ENCODE measurements at regions not wholly inside any gene's neighbourhood (a gene's known extent, or its start where the extent isn't known, plus 50 kb on each side); places are given as distances from the start of the nearest gene placed in this dataset.

DNA sequence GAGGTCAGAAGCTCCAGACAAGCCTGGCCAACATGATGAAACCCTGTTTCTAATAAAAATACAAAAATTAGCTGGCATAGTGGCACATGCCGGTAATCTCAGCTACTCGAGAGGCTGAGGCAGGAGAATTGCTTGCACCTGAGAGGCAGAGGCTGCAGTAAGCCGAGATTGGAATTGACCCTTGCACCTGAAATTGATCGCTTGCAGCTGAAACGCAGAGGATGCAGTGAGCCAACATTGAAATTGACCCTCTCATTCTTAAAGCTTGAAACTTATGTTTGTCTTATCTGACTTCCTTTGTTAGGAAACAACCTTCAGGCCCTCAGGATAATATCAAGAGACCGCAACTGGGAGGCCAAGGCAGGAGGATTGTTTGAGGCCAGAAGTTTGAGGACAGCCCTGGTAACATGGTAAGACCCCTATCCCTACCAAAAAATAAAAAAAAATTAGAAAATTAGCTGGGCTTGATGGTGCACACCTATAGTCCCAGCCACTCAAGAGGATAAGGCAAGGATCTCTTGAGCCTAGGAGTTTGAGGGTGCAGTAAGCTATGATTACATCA is 376.6 kb upstream of the XYLT1 start:
- DNase-seq, result no peak

DNA sequence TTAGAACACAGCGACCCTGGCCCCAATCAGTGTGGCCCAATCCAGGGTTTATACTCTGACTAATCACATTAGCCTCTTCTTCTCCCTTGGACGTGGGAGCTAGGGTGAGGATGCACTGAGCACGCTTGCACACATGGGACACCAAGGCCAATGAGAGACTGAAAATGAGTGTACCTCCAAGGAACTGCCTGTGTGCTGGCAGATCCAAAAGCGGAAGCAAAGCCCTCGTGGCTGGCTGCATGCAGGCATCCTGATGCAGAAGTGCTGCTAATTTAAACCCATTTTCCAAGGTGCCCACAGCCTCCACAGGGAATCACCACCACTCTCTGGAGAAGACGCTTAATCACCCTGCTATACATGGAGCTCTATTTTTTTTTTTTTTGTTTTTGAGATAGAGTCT is 375.3 kb upstream of the XYLT1 start:
- no peak for DNase-seq

- DNase-seq, result no peak
These were observed 374.3 kb upstream of the XYLT1 start for GRCh38 chr16:17845031-17845430.

DNA sequence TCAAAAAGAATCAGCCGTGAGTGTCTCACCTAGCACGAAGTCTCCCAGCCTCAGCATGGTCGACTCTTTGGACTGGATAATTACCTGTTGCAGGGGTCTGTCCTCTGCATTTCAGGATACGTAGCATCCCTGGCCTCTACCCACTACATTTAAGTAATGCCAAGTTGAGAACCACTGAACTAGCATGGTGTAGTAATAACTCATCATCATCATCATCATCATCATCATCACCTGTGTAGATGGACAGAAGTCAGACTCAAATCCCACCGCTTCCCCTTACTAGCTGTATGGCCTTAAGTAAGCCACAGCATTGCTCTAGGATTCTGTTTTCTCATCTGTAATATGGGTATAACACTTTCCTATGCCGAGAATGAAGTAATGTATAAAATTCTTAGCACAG is 373.1 kb upstream of the XYLT1 start:
- no peak for DNase-seq

DNA sequence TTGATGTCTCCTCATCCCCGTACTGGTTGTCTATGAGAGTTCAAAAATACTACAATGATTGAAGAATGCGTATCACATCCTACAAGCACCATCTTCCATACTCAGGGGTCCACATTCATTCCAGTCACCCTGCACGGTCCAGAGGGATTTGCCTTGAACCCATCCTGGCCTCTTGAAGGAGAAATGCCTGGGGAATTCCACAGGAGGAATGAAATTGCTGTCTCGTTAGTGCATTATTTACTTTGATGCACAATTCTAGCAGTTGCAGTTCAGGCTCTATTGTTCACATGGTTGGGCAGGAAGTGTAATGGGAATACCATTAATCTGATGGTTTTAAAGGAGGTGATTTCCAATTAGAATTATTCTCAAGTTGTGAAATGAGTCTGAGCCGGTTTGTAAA is 369.1 kb upstream of the XYLT1 start:
- no peak for DNase-seq

- DNase-seq, result no peak
These were observed 368.5 kb upstream of the XYLT1 start for GRCh38 chr16:17839272-17839671.

DNA sequence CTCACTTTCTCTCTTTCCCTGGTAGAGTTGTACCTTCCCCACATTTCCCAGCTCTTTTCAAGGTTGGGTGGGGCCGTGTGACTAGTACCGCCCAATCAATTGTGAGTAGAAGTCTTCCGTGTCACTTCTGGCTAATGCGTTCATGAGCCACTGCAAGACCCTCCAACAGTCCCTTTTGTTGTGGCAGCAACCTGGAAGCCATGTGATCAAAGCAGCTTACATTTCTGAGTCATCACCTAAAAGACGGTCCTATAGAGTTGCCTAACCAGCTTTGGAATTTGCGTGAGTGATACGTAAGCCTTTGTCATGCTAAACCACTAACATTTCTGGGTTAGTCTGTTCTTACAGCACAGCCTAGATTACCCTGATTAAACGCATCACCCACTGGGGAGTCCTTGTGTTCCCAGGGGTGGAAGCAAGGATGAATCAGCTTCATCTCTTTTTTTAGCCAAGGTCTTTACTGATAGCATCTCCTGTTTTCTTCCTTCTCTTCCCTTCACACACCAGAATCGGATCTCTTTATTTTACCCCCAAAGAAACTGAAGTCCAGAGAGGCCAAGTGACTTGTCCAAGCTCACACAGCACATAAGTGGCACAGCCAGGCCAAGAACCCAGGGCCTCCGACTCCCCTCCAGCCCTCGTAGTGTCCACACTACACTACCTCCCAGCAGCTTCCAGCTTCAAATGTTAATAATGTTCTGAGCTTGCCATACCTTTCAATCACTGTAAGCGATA is 366.3 kb upstream of the XYLT1 start:
- no peak for DNase-seq

DNA sequence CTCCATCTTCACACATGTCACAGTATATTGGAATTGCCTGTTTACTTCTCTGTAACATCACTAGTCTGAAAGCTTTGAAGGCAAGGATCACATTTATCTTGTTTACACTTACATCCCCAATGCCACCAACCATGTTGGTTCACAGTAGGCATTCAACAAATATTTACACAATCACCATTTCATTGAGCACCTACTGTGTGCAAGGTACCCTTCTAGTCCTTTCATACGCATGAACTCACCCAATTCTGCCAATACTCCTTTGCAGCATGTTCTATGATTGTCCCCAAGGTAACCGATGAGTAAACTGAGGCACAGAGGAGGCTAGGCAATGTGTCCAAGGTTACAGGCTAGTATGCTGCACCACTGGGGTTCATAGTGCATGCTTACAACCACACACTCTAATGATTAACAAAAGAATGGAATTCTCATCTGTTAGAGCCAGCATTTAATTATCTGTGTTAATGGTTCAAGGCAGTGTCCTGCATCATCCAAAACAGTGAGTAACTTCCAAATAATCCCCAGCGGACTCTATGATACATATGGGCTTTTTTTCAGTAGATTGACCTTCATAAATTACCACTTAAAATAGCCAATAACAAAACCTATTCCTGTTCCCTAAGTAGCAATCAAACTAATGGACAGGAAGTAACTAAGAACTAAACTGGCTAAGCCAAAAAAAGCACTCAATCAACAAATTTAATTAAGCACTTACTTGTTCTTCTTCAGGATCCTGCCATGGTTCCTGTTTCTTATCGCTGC is 364.5 kb upstream of the XYLT1 start:
- DNase-seq, result no peak

GRCh38 chr16:17832738-17833137 is 362.0 kb upstream of the XYLT1 start:
- DNase-seq, result no peak

DNA sequence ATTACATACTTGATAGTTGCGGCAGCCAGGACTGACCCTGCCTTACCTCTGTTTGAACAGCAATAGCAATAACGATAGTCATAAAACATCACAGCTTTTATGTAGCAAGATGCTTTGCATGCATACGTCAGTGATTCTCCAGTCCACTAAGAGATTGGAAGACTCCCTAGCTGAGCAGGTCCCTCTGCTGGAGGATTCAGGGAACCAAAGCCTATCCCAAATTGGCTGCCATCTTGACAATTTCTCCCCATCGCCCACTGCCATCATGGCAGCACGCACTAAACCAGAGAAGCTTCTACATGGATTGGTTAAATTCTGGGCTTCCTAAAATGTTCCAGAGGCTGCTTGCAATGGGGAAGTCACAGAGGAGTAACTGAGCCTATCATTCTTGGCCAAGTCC is 360.6 kb upstream of the XYLT1 start:
- DNase-seq, result no peak

DNA sequence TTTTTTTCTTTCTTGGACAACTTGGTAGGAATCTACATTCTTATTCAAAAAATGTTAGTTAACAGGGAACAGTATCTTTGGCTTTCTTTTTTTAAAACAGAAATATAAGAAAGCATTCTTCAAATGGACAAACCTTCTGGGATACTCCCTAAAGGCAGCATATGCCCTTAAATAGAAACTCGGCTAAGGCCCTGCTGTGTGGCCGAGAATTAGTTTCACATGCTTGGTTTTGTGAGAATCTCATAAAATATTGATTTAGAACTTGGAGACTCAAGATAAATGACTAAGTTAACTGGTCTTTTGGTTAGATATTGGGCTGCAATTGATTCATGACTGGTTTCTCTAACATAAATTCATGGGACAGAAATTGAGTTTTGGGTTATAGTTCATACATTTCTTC is 359.9 kb upstream of the XYLT1 start:
- DNase-seq, result no peak

- DNase-seq, result no peak
These were observed 359.1 kb upstream of the XYLT1 start for GRCh38 chr16:17829811-17830210.

DNA sequence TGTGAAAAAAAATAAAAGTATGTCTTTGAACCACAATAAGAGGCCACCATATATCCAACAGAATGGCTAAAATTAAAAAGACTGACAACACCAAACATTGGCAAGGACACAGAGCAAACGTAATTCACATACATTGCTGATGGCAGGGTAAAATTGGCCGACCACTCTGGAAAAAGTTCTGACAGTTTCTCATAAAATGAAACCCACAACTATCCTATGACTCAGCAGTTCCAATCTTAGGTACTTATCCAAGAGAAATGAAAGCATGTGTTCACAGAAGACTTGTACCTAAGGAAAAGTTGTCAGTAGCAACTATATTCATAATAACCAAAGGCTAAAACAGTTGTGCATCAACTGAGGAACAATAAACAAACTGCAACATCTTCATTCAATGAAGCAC is 357.3 kb upstream of the XYLT1 start:
- DNase-seq, result no peak

GRCh38 chr16:17827313-17827712 is 356.6 kb upstream of the XYLT1 start:
- DNase-seq, result no peak

- DNase-seq, result no peak
These were observed 347.2 kb upstream of the XYLT1 start for GRCh38 chr16:17817943-17818342.

- DNase-seq, result no peak
These were observed 346.5 kb upstream of the XYLT1 start for GRCh38 chr16:17817260-17817659.

DNA sequence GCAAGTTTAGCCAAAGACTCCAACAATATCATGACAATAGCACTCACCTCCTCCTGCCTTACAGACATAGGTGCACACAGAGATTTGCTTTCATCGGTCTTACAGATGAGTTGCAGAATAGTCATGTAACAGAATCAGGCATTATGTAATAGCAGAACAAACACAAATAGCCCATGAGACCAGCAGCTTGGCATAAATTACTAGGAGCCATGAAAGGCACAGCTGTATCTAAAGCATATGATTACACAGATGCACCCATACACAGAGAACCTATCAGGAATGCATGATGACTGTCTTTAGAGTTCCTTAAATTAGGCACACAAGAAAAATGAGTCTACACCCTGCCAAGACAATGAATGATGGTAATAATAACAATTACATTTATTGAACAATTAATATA is 342.0 kb upstream of the XYLT1 start:
- no peak for DNase-seq

GRCh38 chr16:17804857-17805256 is 334.1 kb upstream of the XYLT1 start:
- DNase-seq, result no peak

- no peak for DNase-seq
These were observed 333.1 kb upstream of the XYLT1 start for GRCh38 chr16:17803625-17804410.

GRCh38 chr16:17802571-17802970 is 331.8 kb upstream of the XYLT1 start:
- DNase-seq, result no peak

DNA sequence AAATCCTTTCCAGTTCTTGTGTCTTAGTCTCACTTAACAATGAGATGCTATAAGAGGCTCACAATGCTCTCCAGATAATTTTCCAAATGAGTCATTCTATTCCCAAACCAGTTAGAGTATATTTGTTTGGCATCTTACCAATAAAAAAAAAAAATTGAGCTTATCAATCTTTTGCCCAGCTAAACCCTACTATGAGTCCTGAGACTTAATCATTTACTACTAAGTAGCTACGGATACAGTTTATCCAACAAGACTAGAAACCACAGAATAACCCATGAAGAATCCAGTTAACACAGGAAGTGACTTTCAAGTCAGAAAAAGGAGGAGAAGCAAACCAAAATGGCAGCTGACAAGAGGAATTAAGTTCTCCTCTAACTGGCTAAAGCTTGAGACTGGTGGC is 330.3 kb upstream of the XYLT1 start:
- no peak for DNase-seq

DNA sequence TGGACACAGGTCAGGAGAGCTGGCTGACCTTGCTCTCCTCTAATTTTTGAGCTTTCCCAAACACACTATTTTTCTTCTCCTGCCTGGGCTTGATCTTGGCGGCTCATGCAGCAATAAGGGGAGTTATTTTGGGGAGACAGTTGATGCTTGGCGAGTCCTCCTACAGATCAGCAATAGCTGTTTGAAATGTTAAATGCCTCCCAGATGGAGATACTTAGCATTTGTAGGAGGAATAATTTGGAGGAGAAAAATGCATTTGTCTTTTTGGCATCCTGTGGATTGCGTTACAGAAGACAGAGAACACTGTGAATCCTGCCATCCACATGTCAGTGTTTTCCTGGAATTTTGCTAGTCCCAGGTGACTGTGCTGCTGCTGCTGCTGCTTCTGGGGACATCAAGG is 328.0 kb upstream of the XYLT1 start:
- no peak for DNase-seq

DNA sequence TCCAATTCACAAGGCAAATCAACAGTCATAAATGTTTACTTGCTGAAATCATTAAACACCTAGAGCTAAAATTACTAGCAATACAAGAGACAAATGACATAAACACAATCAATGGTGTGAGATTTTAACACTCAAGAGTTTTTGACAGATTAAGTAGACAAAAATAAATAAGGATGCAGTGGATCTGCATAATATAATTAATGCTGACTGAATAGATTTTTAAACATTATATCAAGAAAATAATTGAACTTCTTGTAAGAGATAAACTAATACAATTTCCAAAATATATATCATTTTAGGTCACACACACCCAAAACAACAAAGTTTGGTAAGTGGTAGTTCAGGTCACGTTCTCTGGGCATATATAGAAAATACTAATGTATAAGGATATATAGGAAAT is 322.6 kb upstream of the XYLT1 start:
- no peak for DNase-seq

GRCh38 chr16:17784073-17784472 is 313.3 kb upstream of the XYLT1 start:
- DNase-seq, result no peak
